ENCODE measurements at regions not wholly inside any gene's neighbourhood (a gene's known extent, or its start where the extent isn't known, plus 50 kb on each side); places are given as distances from the start of the nearest gene placed in this dataset.

- no peaks in the 10 kb centered on the region for H3K9me3 Mint-ChIP-seq
- Histone ChIP-seq H3K9me3 (ENCODE audit: low read length) (no peaks in the 10 kb centered on the region), H3K27me3 (ENCODE audit: insufficient read depth, low read length, poor library complexity, severe bottlenecking) (no peaks in the 10 kb centered on the region), H3K4me3 (ENCODE audit: low read length) (no peak overlapping the region), H3K36me3 (ENCODE audit: insufficient read depth, low read length) (peaks cover 7% of the 10 kb centered on the region), H3K4me1 (ENCODE audit: insufficient read depth, low read length) (peaks cover 18% of the 10 kb centered on the region), H3K27ac (ENCODE audit: low read depth, low read length) (no peak overlapping the region)
- H3K27me3 Mint-ChIP-seq = no peaks in the 10 kb centered on the region
- H3K4me1 Mint-ChIP-seq = peaks cover 41 to 62% (median 56%) of the 10 kb centered on the region in 3 donors
- ChIA-PET POLR2A (no interaction called here), CTCF (no interaction called here)
- H3K27ac Mint-ChIP-seq = peak overlapping the region in 4 of 8 donors; percentile 26 to 83 (median 52)
- DNase-seq = no peak
- peaks cover 0 to 41% (median 8%) of the 10 kb centered on the region in 3 donors for H3K36me3 Mint-ChIP-seq
- peak overlapping the region in 5 of 7 donors; percentile 14 to 94 (median 64) for H3K4me3 Mint-ChIP-seq
These were observed 1416.9 kb downstream of the UQCRFS1 start for GRCh38 chr19:27796073-27796472.

- H3K27ac ChIP-seq (ENCODE audit: low read depth, low read length) = no peak overlapping the region
- H3K27me3 Mint-ChIP-seq = no peaks in the 10 kb centered on the region
- no peak for DNase-seq
- H3K4me3 Mint-ChIP-seq = peak overlapping the region in 6 of 7 donors; percentile 64 to 97 (median 94)
- H3K9me3 Mint-ChIP-seq = no peaks in the 10 kb centered on the region
- ChIA-PET CTCF (no interaction called here), POLR2A (no interaction called here)
- no peaks in the 10 kb centered on the region for H3K27me3 ChIP-seq (ENCODE audit: insufficient read depth, low read length, poor library complexity, severe bottlenecking)
- H3K9me3 ChIP-seq (ENCODE audit: low read length) = no peaks in the 10 kb centered on the region
- H3K4me1 Mint-ChIP-seq = peaks cover 42 to 59% (median 54%) of the 10 kb centered on the region in 3 donors
- H3K4me1 ChIP-seq (ENCODE audit: insufficient read depth, low read length) = peaks cover 18% of the 10 kb centered on the region
- peaks cover 3% of the 10 kb centered on the region for H3K36me3 ChIP-seq (ENCODE audit: insufficient read depth, low read length)
- peaks cover 0 to 38% (median 8%) of the 10 kb centered on the region in 3 donors for H3K36me3 Mint-ChIP-seq
- peak overlapping the region in 5 of 8 donors; percentile 26 to 61 (median 35) for H3K27ac Mint-ChIP-seq
- no peak overlapping the region for H3K4me3 ChIP-seq (ENCODE audit: low read length)
These were observed 1417.6 kb downstream of the UQCRFS1 start for GRCh38 chr19:27795369-27795768.

- H3K4me3 Mint-ChIP-seq = peak overlapping the region; percentile 93 to 98 (median 95)
- Histone ChIP-seq H3K4me3 (ENCODE audit: low read length) (peak overlapping the region; percentile 100), H3K9me3 (ENCODE audit: low read length) (no peaks in the 10 kb centered on the region), H3K36me3 (ENCODE audit: insufficient read depth, low read length) (peaks cover 3% of the 10 kb centered on the region), H3K27me3 (ENCODE audit: insufficient read depth, low read length, poor library complexity, severe bottlenecking) (no peaks in the 10 kb centered on the region), H3K4me1 (ENCODE audit: insufficient read depth, low read length) (peaks cover 18% of the 10 kb centered on the region), H3K27ac (ENCODE audit: low read depth, low read length) (peak overlapping the region; percentile 91)
- no peaks in the 10 kb centered on the region for H3K27me3 Mint-ChIP-seq
- H3K4me1 Mint-ChIP-seq = peaks cover 35 to 53% (median 47%) of the 10 kb centered on the region in 3 donors
- peak in 2 of 5 donors; percentile 2 to 13 for DNase-seq
- ChIA-PET CTCF (no interaction called here), POLR2A (interaction anchor here (1.6 kb wide), 1 partner anchor 1811 kb away, joined by 4 read pairs; the partner anchor contains the start of gene POP4)
- H3K36me3 Mint-ChIP-seq = peaks cover 0 to 35% (median 4%) of the 10 kb centered on the region in 3 donors
- peak overlapping the region; percentile 76 to 98 (median 96) for H3K27ac Mint-ChIP-seq
- no peaks in the 10 kb centered on the region for H3K9me3 Mint-ChIP-seq
These were observed 1418.4 kb downstream of the UQCRFS1 start for GRCh38 chr19:27794494-27795042.

GRCh38 chr19:27793644-27794493 lies 1419.1 kb downstream of the UQCRFS1 start:
- Mint-ChIP-seq H3K27ac (peak overlapping the region; percentile 76 to 98 (median 96)), H3K9me3 (no peaks in the 10 kb centered on the region), H3K36me3 (peaks cover 2 to 29% (median 3%) of the 10 kb centered on the region in 3 donors), H3K4me3 (peak overlapping the region; percentile 93 to 98 (median 95)), H3K4me1 (peaks cover 35 to 53% (median 43%) of the 10 kb centered on the region in 3 donors), H3K27me3 (no peaks in the 10 kb centered on the region)
- Histone ChIP-seq H3K4me3 (ENCODE audit: low read length) (peak overlapping the region; percentile 100), H3K9me3 (ENCODE audit: low read length) (no peaks in the 10 kb centered on the region), H3K27me3 (ENCODE audit: insufficient read depth, low read length, poor library complexity, severe bottlenecking) (no peaks in the 10 kb centered on the region), H3K4me1 (ENCODE audit: insufficient read depth, low read length) (peaks cover 18% of the 10 kb centered on the region), H3K36me3 (ENCODE audit: insufficient read depth, low read length) (peaks cover 2% of the 10 kb centered on the region), H3K27ac (ENCODE audit: low read depth, low read length) (peak overlapping the region; percentile 91)
- ChIA-PET POLR2A (interaction anchor here (1.6 kb wide), 1 partner anchor 1812 kb away, joined by 4 read pairs; the partner anchor contains the start of gene POP4), CTCF (interaction anchor here (1.2 kb wide), 1 partner anchor 1816 kb away, joined by 3 read pairs; no protein-coding TSS in a partner anchor)
- peak; percentile 84 to 93 (median 88) for DNase-seq

- no peaks in the 10 kb centered on the region for H3K27me3 Mint-ChIP-seq
- CTCF ChIA-PET = interaction anchor here (1.2 kb wide), 2 partner anchors 11 to 1817 kb away, joined by 3 read pairs; no protein-coding TSS in a partner anchor
These were observed 1419.8 kb downstream of the UQCRFS1 start for GRCh38 chr19:27793128-27793643.

GRCh38 chr19:27792576-27793127 lies 1420.3 kb downstream of the UQCRFS1 start:
- no peaks in the 10 kb centered on the region for H3K36me3 ChIP-seq (ENCODE audit: insufficient read depth, low read length)
- peaks cover 18% of the 10 kb centered on the region for H3K4me1 ChIP-seq (ENCODE audit: insufficient read depth, low read length)
- ChIA-PET POLR2A (no interaction called here), CTCF (interaction anchor here (1.2 kb wide), 2 partner anchors 10 to 1818 kb away, joined by 3 read pairs; no protein-coding TSS in a partner anchor)
- Mint-ChIP-seq H3K36me3 (peaks cover 4 to 26% (median 14%) of the 10 kb centered on the region in 3 donors), H3K4me1 (peaks cover 36 to 51% (median 48%) of the 10 kb centered on the region in 3 donors), H3K9me3 (no peaks in the 10 kb centered on the region), H3K4me3 (peak overlapping the region; percentile 93 to 98 (median 95)), H3K27me3 (no peaks in the 10 kb centered on the region), H3K27ac (peak overlapping the region; percentile 76 to 98 (median 96))
- peak overlapping the region; percentile 100 for H3K4me3 ChIP-seq (ENCODE audit: low read length)
- no peaks in the 10 kb centered on the region for H3K9me3 ChIP-seq (ENCODE audit: low read length)
- H3K27me3 ChIP-seq (ENCODE audit: insufficient read depth, low read length, poor library complexity, severe bottlenecking) = no peaks in the 10 kb centered on the region
- no peak for DNase-seq
- peak overlapping the region; percentile 91 for H3K27ac ChIP-seq (ENCODE audit: low read depth, low read length)

More at GRCh38 chr19:27793128-27793643, 1419.8 kb downstream of the UQCRFS1 start:
- peaks cover 38 to 53% (median 43%) of the 10 kb centered on the region in 3 donors for H3K4me1 Mint-ChIP-seq
- H3K36me3 ChIP-seq (ENCODE audit: insufficient read depth, low read length) = no peaks in the 10 kb centered on the region
- peak overlapping the region; percentile 93 to 98 (median 95) for H3K4me3 Mint-ChIP-seq
- no peaks in the 10 kb centered on the region for H3K9me3 Mint-ChIP-seq
- H3K27ac ChIP-seq (ENCODE audit: low read depth, low read length) = peak overlapping the region; percentile 91
- peak overlapping the region; percentile 76 to 98 (median 96) for H3K27ac Mint-ChIP-seq
- POLR2A ChIA-PET = interaction anchor here (1.6 kb wide), 1 partner anchor 1813 kb away, joined by 4 read pairs; the partner anchor contains the start of gene POP4
- DNase-seq = peak in 4 of 5 donors; percentile 43 to 75 (median 62)
- no peaks in the 10 kb centered on the region for H3K27me3 ChIP-seq (ENCODE audit: insufficient read depth, low read length, poor library complexity, severe bottlenecking)
- peaks cover under 1 to 28% (median 8%) of the 10 kb centered on the region in 3 donors for H3K36me3 Mint-ChIP-seq
- no peaks in the 10 kb centered on the region for H3K9me3 ChIP-seq (ENCODE audit: low read length)
- peak overlapping the region; percentile 100 for H3K4me3 ChIP-seq (ENCODE audit: low read length)
- peaks cover 18% of the 10 kb centered on the region for H3K4me1 ChIP-seq (ENCODE audit: insufficient read depth, low read length)

GRCh38 chr19:27780367-27781075 lies 1432.4 kb downstream of the UQCRFS1 start:
- H3K36me3 Mint-ChIP-seq = peaks cover 27 to 77% (median 46%) of the 10 kb centered on the region in 3 donors
- H3K4me3 Mint-ChIP-seq = no peak overlapping the region

More at GRCh38 chr19:27780367-27781075, 1432.4 kb downstream of the UQCRFS1 start:
- no peak for DNase-seq
- Histone ChIP-seq H3K27ac (ENCODE audit: low read depth, low read length) (no peak overlapping the region), H3K4me1 (ENCODE audit: insufficient read depth, low read length) (no peaks in the 10 kb centered on the region), H3K4me3 (ENCODE audit: low read length) (no peak overlapping the region), H3K36me3 (ENCODE audit: insufficient read depth, low read length) (no peaks in the 10 kb centered on the region), H3K9me3 (ENCODE audit: low read length) (no peaks in the 10 kb centered on the region), H3K27me3 (ENCODE audit: insufficient read depth, low read length, poor library complexity, severe bottlenecking) (no peaks in the 10 kb centered on the region)
- peaks cover 0 to 12% (median 3%) of the 10 kb centered on the region in 3 donors for H3K4me1 Mint-ChIP-seq
- peaks cover 18 to 36% (median 31%) of the 10 kb centered on the region in 5 donors for H3K9me3 Mint-ChIP-seq
- H3K27me3 Mint-ChIP-seq = peaks cover 0 to 2% of the 10 kb centered on the region in 2 donors
- CTCF ChIA-PET = no interaction called here
- POLR2A ChIA-PET = no interaction called here
- no peak overlapping the region for H3K27ac Mint-ChIP-seq

Measured in CD8-positive, alpha-beta memory T cell (primary cell).